Caco-2 (cell line): ENCODE measurements at regions not wholly inside any gene's neighbourhood (a gene's known extent, or its start where the extent isn't known, plus 50 kb on each side); places are given as distances from the start of the nearest gene placed in this dataset.

Source experiments
- BruUV-seq: library from RNA; stranded (reverse); fragments of 400-500 nt; replicated peaks from 2 replicates; lab custom pipeline; 2021; lab: Mats Ljungman, UMichigan
- CTCF ChIA-PET: fragments of 300-600 bp; sonication (Branson Sonifier 250); formaldehyde crosslinking; loops from one replicate; lab custom pipeline; 2022; ENCODE audit warnings: antibody characterized with exemption; lab: Charles Lee
- POLR2A ChIA-PET: fragments of 300-600 bp; sonication (Branson Sonifier 250); formaldehyde crosslinking; loops from one replicate; lab custom pipeline; 2022; ENCODE audit warnings: antibody characterized with exemption; lab: Charles Lee
- DNase-seq, 2 experiments: peaks; one replicate each; pipeline versions ENCODE4 v3.0.0 to v3.0.0-alpha.2; 2020 to 2022
- H3K27me3 ChIP-seq: replicated peaks from 2 replicates; pipeline ENCODE4 v1.6.0; 2011; ENCODE audit warnings: low read length; ENCODE audit not compliant: control insufficient read depth, insufficient read depth
- H3K36me3 ChIP-seq: 2 replicates; pipeline ENCODE4 v1.5.1; 2011; ENCODE audit warnings: low read length; ENCODE audit not compliant: control insufficient read depth, insufficient read depth
- H3K4me1 ChIP-seq: fragments of 250-450 bp; sonication (Bioruptor Pico); 2 replicates; pipeline ENCODE4 v1.5.1; 2020; ENCODE audit warnings: mild to moderate bottlenecking
- H3K4me3 ChIP-seq: 2 replicates; pipeline ENCODE4 v1.5.1; 2011; ENCODE audit warnings: low read depth, mild to moderate bottlenecking, control low read depth, low read length
- H3K9me3 ChIP-seq: fragments of 250-450 bp; sonication (Bioruptor Pico); 2 replicates; pipeline ENCODE4 v1.5.1; 2020; ENCODE audit warnings: mild to moderate bottlenecking, moderate library complexity
- H3K27ac Mint-ChIP-seq: one replicate; pipeline ENCODE4 v1.8.0; 2022; ENCODE audit warnings: mixed read lengths; ENCODE audit not compliant: unreplicated experiment
- H3K27me3 Mint-ChIP-seq: one replicate; pipeline ENCODE4 v1.8.0; 2022; ENCODE audit warnings: mixed read lengths; ENCODE audit not compliant: insufficient read depth, unreplicated experiment
- H3K36me3 Mint-ChIP-seq: one replicate; pipeline ENCODE4 v1.8.0; 2022; ENCODE audit warnings: mild to moderate bottlenecking, mixed read lengths; ENCODE audit not compliant: insufficient read depth, unreplicated experiment
- H3K4me1 Mint-ChIP-seq: one replicate; pipeline ENCODE4 v1.8.0; 2022; ENCODE audit warnings: low read depth, mixed read lengths; ENCODE audit not compliant: unreplicated experiment
- H3K4me3 Mint-ChIP-seq: one replicate; pipeline ENCODE4 v1.8.0; 2022; ENCODE audit warnings: mild to moderate bottlenecking, moderate library complexity, mixed read lengths; ENCODE audit not compliant: unreplicated experiment
- H3K9me3 Mint-ChIP-seq: one replicate; pipeline ENCODE4 v1.8.0; 2022; ENCODE audit warnings: mixed read lengths; ENCODE audit not compliant: unreplicated experiment
- CTCF ChIP-seq, 2 experiments: fragments of 200-600 bp in 1 of 2; IDR thresholded peaks; 1 replicate in 1 of 2; 2 replicates in 1 of 2; pipeline versions ENCODE4 v1.5.1 to v1.8.0; 2011 to 2022; ENCODE audit warnings: antibody characterized with exemption in 1 of 2, control low read depth in 1 of 2, inconsistent platforms in 1 of 2, low read depth in 1 of 2, low read length in 1 of 2, mild to moderate bottlenecking in 1 of 2, moderate library complexity in 1 of 2; ENCODE audit not compliant: insufficient read depth in 1 of 2, severe bottlenecking in 1 of 2, unreplicated experiment in 1 of 2
- intact Hi-C: fragments of 100-400 bp; cut with micrococcal nuclease; formaldehyde crosslinking; loops from one replicate; pipeline ENCODE4 v1.10.0; 2022; ENCODE audit not compliant: unreplicated experiment

DNA sequence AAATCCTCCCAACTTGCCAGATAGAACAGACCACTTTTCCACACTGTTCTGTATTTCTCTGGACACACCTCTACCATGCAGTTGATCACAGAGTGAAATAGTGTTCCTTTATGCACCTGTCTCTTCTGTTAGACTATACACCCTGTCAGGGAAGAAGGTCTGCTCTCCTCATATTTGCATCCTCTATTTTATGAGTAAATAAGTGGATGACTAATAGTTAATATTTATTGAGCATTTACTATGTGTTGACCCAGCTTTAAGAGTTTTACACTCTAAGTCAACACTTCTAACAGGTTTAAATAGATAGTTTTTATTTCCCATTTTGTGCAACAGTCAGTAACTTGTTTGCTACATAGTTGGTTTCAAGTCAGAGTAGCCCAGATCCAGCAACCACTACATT is 452.8 kb upstream of the MPDZ start:
- Mint-ChIP-seq H3K27ac (no peak overlapping the region), H3K9me3 (no peaks in the 10 kb centered on the region), H3K36me3 (no peaks in the 10 kb centered on the region), H3K4me1 (no peaks in the 10 kb centered on the region), H3K4me3 (no peak overlapping the region), H3K27me3 (no peaks in the 10 kb centered on the region)
- BruUV-seq: no TSS peak
- H3K4me1 ChIP-seq: no peaks in the 10 kb centered on the region
- no peak for TF ChIP-seq CTCF (IDR thresholded peaks at IDR 0.05; ENCODE audit: insufficient read depth in 1 of 2, low read depth in 1 of 2, low read length in 1 of 2, severe bottlenecking in 1 of 2, unreplicated experiment in 1 of 2)
- no peaks in the 10 kb centered on the region for H3K36me3 ChIP-seq
- CTCF ChIA-PET: no interaction called here
- no peak overlapping the region for H3K4me3 ChIP-seq
- POLR2A ChIA-PET: no interaction called here
- H3K27me3 ChIP-seq: no peaks in the 10 kb centered on the region
- intact Hi-C loops: no loop called here
- no peaks in the 10 kb centered on the region for H3K9me3 ChIP-seq
- DNase-seq: no peak

DNA sequence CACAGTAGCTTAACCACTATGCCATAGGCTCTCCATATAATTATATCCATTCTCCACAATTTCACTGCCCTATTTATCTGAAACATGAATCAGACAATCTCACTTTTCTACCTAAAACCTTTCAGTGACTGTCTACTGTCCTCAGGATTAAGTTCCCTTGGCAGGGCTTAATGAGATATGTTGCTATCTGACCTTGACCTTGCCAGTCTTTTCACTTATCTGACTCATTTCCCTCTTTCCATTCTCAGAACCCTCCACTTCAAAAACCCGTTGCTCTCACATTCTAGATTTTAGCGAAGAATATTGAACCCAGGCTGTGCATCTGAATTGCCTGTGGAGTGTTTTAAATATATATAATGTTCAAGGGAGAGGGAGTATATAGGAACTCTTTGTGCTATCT is 452.1 kb upstream of the MPDZ start:
- POLR2A ChIA-PET: no interaction called here
- no peak for DNase-seq
- BruUV-seq: no TSS peak
- no peaks in the 10 kb centered on the region for H3K9me3 ChIP-seq
- H3K4me3 ChIP-seq: no peak overlapping the region
- CTCF ChIA-PET: no interaction called here
- H3K4me3 Mint-ChIP-seq: no peak overlapping the region
- H3K36me3 Mint-ChIP-seq: no peaks in the 10 kb centered on the region
- no peak overlapping the region for H3K27ac Mint-ChIP-seq
- H3K4me1 Mint-ChIP-seq: no peaks in the 10 kb centered on the region
- H3K36me3 ChIP-seq: no peaks in the 10 kb centered on the region
- H3K27me3 ChIP-seq: no peaks in the 10 kb centered on the region
- H3K27me3 Mint-ChIP-seq: no peaks in the 10 kb centered on the region
- TF ChIP-seq CTCF (IDR thresholded peaks at IDR 0.05; ENCODE audit: insufficient read depth in 1 of 2, low read depth in 1 of 2, low read length in 1 of 2, severe bottlenecking in 1 of 2, unreplicated experiment in 1 of 2): no peak
- no peaks in the 10 kb centered on the region for H3K4me1 ChIP-seq
- no peaks in the 10 kb centered on the region for H3K9me3 Mint-ChIP-seq
- intact Hi-C loops: no loop called here

DNA sequence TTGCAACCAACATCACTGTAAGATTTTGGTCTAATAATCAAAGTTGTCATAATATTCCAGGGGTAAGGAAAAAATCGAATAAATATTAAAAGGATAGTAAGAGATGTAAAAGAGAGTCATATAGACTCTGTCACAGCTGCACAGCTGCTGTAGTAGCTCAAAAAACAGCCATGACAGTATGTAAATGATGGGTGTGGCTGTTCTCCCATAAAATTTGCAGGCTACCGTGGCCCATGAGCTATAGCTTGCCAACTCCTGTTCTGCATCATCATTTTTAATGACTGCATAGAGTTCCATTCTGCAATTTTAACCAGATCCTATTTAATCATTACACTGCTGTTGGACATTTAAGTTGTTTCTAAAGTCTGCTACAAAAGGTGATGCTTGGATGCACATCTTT is 450.5 kb upstream of the MPDZ start:
- CTCF ChIA-PET: no interaction called here
- Mint-ChIP-seq H3K36me3 (no peaks in the 10 kb centered on the region), H3K4me3 (no peak overlapping the region), H3K27ac (no peak overlapping the region), H3K27me3 (no peaks in the 10 kb centered on the region), H3K4me1 (no peaks in the 10 kb centered on the region), H3K9me3 (no peaks in the 10 kb centered on the region)
- Histone ChIP-seq H3K4me3 (no peak overlapping the region), H3K4me1 (no peaks in the 10 kb centered on the region), H3K9me3 (no peaks in the 10 kb centered on the region), H3K27me3 (no peaks in the 10 kb centered on the region), H3K36me3 (no peaks in the 10 kb centered on the region)
- no peak for DNase-seq
- POLR2A ChIA-PET: no interaction called here
- no TSS peak for BruUV-seq
- intact Hi-C loops: no loop called here
- no peak for TF ChIP-seq CTCF (IDR thresholded peaks at IDR 0.05; ENCODE audit: insufficient read depth in 1 of 2, low read depth in 1 of 2, low read length in 1 of 2, severe bottlenecking in 1 of 2, unreplicated experiment in 1 of 2)
